Mucosa of rectum (tissue), 2 donors: ENCODE measurements at regions not wholly inside any gene's neighbourhood (a gene's known extent, or its start where the extent isn't known, plus 50 kb on each side); places are given as distances from the start of the nearest gene placed in this dataset.

ENCODE experiments used
- H3K27ac ChIP-seq, 2 donors: one replicate each; pipeline ENCODE4 v1.7.0; 2013; ENCODE audit warnings: inconsistent platforms in 2 of 2, low read depth in 2 of 2, low read length in 2 of 2
- H3K27me3 ChIP-seq, 2 donors: one replicate each; pipeline ENCODE4 v1.7.0; 2013; ENCODE audit warnings: low read length in 2 of 2; ENCODE audit not compliant: control insufficient read depth in 2 of 2, insufficient read depth in 2 of 2
- H3K36me3 ChIP-seq, 2 donors: one replicate each; pipeline ENCODE4 v1.7.0; 2013; ENCODE audit warnings: low read length in 2 of 2; ENCODE audit not compliant: control insufficient read depth in 2 of 2, insufficient read depth in 2 of 2
- H3K4me1 ChIP-seq, 2 donors: one replicate each; pipeline ENCODE4 v1.7.0; 2013; ENCODE audit warnings: low read length in 2 of 2, mild to moderate bottlenecking in 1 of 2; ENCODE audit not compliant: control insufficient read depth in 2 of 2, insufficient read depth in 2 of 2
- H3K4me3 ChIP-seq, 2 donors: one replicate each; pipeline ENCODE4 v1.7.0; 2013; ENCODE audit warnings: low read length in 2 of 2
- H3K9ac ChIP-seq, 2 donors: one replicate each; pipeline ENCODE4 v1.7.0; 2013; ENCODE audit warnings: low read length in 2 of 2, low read depth in 1 of 2, mild to moderate bottlenecking in 1 of 2
- H3K9me3 ChIP-seq, 2 donors: one replicate each; pipeline ENCODE4 v1.7.0; 2013; ENCODE audit warnings: low read length in 2 of 2; ENCODE audit not compliant: control insufficient read depth in 2 of 2
- donor health status: healthy.
- donor health status: Normal muscosa, but diverticular disease.

DNA sequence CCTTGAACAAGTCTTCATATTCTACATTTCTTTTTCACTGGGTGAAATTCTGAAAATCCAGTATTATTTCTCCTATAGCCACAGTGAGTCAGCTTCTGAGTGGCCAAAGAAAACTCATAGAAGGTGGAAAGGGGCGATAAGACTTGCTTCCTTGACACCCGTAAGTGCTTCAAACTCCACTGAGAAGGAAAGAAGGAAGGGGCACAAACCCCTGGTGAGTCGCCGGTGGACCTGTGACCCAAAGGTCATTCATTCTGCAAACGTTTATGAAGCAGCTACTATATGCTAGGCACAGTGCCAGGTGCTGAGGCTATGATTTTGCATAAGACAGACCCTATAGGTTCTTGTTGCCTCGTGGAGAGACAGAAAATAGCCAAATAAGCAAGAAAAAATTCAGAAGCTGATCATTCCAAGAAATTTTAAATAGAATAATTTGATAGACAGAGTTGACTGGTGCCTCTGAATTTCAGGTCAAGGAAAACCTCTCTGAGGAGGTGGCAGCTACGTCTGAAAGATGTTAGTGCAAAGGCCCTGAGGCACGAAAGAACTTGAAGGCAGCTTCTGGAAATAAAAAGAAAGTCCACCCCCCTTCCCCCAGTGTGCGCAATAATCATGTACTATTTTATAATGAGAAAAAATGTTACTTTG lies 118.2 kb downstream of the CD24 start:
- Histone ChIP-seq H3K9ac (no peak overlapping the region), H3K27me3 (no peaks in the 10 kb centered on the region), H3K4me3 (no peak overlapping the region), H3K9me3 (peaks cover 0 to 4% of the 10 kb centered on the region in 2 donors), H3K36me3 (no peaks in the 10 kb centered on the region), H3K4me1 (peaks cover 0 to 18% of the 10 kb centered on the region in 2 donors), H3K27ac (no peak overlapping the region)

DNA sequence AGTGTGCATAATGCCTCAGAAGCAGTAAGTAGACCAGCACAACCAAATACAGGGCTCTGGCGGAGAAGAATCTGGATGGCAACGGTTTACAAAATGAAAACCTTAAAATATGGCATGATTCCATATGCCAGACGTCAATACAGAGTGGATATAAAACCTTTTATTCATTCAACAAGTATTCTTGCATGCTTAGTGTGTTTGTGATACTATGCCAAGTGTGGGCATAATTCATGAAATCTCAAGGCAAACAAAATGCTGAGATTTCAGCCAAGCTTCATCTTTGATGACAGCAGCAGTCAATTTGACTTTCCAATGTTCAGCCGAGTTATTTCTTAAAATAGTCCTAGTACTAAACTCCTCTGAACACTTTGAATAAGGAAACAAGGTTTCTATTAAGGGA lies 119.4 kb downstream of the CD24 start:
- Histone ChIP-seq H3K27me3 (no peaks in the 10 kb centered on the region), H3K36me3 (no peaks in the 10 kb centered on the region), H3K9me3 (peaks cover 0 to 4% of the 10 kb centered on the region in 2 donors), H3K4me1 (peaks cover 0 to 18% of the 10 kb centered on the region in 2 donors), H3K4me3 (no peak overlapping the region), H3K27ac (no peak overlapping the region), H3K9ac (no peak overlapping the region)

DNA sequence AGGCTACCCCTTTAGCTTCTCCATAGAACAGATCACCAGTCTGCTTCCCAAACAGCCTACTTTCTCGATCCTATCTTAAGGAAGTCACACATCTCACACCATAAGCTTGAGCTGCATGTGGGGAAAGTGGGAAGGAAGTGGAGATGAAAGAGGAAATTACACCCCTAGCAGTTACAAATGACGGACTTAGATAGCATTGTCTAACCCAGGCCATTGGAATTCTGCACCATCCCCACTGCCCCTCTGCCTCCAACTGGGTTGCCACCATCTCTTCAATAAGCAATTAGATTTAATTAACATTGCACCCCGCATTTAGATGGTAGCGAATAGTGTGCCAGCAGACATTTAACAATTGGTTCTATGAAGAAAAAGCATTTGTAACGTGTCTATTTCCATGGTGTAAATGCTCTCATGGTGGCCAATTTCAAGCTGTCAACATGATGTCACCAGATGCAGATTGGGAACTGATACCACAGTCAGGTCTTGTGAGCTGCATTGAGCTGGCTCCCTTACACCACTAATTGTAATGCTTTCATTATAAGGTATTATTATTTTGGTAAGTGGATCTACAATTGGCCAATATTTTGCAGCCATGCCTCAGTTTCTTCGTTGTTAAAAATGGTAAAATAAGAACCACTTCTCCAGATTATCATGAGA lies 124.7 kb downstream of the CD24 start:
- Histone ChIP-seq H3K9me3 (peaks cover 0 to 4% of the 10 kb centered on the region in 2 donors), H3K36me3 (no peaks in the 10 kb centered on the region), H3K27ac (no peak overlapping the region), H3K27me3 (no peaks in the 10 kb centered on the region), H3K4me3 (no peak overlapping the region), H3K9ac (no peak overlapping the region), H3K4me1 (no peaks in the 10 kb centered on the region)

DNA sequence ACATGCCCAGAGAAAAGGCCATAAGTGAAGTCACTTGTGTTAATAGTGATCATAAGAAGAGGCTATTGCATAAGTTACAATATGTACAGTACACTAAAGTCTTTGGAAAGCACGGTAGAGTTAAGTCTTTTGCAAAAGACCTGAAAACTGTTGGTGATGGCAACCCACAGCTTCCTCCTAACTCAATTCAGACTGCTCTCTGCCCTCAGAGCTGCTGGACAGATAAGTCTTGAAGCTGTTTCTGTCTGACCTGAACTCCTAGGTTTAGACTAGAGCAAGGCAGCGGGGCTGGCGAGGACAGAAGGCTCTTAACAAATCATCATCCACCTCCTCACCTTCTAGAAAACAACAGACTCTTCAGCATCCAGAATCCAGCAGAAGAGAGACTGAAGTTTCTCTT lies 125.4 kb downstream of the CD24 start:
- no peaks in the 10 kb centered on the region for H3K27me3 ChIP-seq

DNA sequence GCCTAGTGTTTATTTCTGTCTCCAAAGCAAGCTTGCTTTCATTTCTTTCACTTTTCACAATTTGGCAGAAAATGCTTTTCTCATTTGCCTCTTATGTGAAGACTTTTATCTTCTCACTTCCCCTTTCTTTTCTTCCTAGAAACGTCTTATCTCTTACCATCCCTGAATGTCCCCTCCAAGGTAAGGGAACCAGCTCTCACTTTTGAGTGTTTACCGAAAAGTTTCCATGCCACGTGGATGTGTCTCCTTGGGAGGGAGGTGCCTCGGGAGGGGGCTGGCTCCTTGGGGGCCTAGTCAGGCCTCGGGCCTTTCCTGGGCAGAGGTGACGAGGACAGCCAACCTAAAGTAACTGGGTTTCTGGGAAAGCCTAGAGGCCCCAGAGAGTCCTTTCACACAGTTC lies 127.4 kb downstream of the CD24 start:
- Histone ChIP-seq H3K27ac (no peak overlapping the region), H3K4me3 (no peak overlapping the region), H3K9me3 (peaks cover 0 to 3% of the 10 kb centered on the region in 2 donors)

More for the DNA sequence above, 125.4 kb downstream of the CD24 start:
- no peak overlapping the region for H3K27ac ChIP-seq
- peaks cover 0 to 4% of the 10 kb centered on the region in 2 donors for H3K9me3 ChIP-seq
- H3K36me3 ChIP-seq, result no peaks in the 10 kb centered on the region
- no peak overlapping the region for H3K9ac ChIP-seq
- no peaks in the 10 kb centered on the region for H3K4me1 ChIP-seq
- H3K4me3 ChIP-seq, result no peak overlapping the region

DNA sequence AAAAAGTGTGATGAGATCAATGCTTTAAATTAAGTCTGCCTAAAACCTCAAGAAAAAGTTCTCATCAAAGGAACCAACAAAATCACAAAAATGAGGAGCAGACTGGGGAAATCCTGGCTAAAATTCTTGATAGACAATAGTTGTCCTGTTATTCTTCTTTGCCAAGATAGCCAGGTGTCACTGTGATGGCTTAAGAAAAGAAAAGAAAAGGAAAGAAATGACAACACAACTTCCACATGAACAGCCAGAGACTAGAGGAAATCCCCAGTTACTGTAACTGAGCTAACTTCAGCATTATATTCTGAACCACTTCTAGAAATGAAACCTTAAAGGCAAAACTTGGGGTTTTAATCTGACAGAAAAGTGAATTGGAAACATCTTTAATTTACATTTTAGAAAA lies 129.6 kb downstream of the CD24 start:
- Histone ChIP-seq H3K9ac (no peak overlapping the region), H3K9me3 (no peaks in the 10 kb centered on the region), H3K4me3 (no peak overlapping the region), H3K27me3 (no peaks in the 10 kb centered on the region), H3K27ac (no peak overlapping the region), H3K4me1 (no peaks in the 10 kb centered on the region), H3K36me3 (no peaks in the 10 kb centered on the region)

More for the DNA sequence above, 127.4 kb downstream of the CD24 start:
- Histone ChIP-seq H3K4me1 (no peaks in the 10 kb centered on the region), H3K36me3 (no peaks in the 10 kb centered on the region), H3K27me3 (no peaks in the 10 kb centered on the region), H3K9ac (no peak overlapping the region)

DNA sequence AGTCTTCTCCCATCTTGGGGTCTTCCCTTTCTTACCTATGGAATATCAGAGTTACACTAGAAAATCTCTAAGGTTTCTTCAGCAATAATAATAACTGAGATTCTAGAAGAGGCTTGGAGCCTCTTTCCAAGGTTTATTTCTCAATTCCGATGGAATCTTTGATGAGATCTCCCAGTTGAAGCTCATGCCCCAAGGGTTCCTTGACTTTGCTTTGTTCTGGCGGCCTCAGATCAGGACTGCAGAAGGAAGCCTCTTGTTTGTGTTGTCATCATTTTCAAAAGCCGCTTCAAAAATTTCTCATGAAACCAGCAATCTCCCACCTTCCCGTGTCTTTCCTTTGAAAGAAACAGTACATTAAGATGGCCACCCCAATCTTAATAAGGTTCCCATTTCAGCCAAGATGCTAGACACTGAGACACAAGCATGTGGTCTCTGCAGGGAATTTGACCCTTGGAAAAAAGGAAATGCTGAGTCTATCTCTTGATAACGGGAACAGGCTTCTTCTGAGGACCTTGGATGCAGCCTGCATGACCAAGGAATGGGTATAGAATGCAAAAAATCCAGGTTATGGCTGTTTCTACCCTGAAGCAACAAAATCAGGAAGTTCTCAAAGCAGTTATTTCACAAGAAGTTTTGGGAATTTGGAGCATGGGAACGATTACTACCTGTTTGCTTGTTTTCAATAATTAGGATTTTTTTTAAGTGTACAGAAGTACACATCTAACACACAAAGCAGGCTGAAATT lies 141.6 kb downstream of the CD24 start:
- Histone ChIP-seq H3K9ac (no peak overlapping the region), H3K27me3 (no peaks in the 10 kb centered on the region), H3K36me3 (no peaks in the 10 kb centered on the region), H3K4me1 (no peaks in the 10 kb centered on the region), H3K9me3 (no peaks in the 10 kb centered on the region), H3K4me3 (no peak overlapping the region), H3K27ac (no peak overlapping the region)

DNA sequence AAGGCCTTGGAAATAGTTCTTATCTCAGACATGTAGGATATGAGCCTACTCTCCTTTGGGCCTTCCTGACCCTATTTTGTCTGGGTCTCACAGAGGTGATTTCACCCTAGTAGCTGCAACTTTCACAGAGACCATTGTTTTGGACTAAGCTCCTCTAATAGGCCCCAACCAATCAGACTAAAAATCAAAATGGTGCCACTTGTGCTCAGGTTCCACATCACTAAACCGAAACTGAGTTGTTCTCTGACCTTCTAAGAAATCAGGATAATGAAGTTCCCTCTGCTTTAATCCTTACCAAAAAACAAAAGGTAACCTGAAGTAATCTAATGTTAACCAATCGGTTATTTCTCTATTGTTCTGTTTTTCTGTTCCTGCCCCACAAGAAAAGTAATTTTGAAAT lies 143.6 kb downstream of the CD24 start:
- Histone ChIP-seq H3K27ac (no peak overlapping the region), H3K36me3 (no peaks in the 10 kb centered on the region), H3K9me3 (no peaks in the 10 kb centered on the region), H3K27me3 (no peaks in the 10 kb centered on the region), H3K9ac (no peak overlapping the region), H3K4me3 (no peak overlapping the region), H3K4me1 (no peaks in the 10 kb centered on the region)

DNA sequence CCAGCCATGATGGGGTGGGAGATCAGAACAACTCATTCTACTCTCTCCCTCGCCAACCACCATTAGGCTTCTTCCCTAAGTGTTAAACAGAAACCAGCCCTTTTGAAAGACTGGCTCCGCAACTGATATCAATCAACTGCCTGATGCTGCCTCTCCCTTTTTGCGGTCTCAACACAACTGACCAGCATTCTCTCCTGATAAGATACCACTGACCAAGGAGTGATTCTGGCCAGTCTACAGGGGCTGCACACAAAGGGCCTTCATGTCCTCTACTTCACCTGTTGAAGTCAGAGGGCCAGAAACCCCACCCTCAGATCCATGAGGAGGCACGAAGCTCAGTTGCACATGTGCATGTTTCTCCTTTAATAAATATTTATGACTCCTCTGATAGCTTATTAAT lies 145.1 kb downstream of the CD24 start:
- no peaks in the 10 kb centered on the region for H3K36me3 ChIP-seq
- H3K27ac ChIP-seq, result no peak overlapping the region
- H3K4me1 ChIP-seq, result no peaks in the 10 kb centered on the region
- no peaks in the 10 kb centered on the region for H3K27me3 ChIP-seq
- H3K4me3 ChIP-seq, result no peak overlapping the region
- no peak overlapping the region for H3K9ac ChIP-seq
- H3K9me3 ChIP-seq, result no peaks in the 10 kb centered on the region

DNA sequence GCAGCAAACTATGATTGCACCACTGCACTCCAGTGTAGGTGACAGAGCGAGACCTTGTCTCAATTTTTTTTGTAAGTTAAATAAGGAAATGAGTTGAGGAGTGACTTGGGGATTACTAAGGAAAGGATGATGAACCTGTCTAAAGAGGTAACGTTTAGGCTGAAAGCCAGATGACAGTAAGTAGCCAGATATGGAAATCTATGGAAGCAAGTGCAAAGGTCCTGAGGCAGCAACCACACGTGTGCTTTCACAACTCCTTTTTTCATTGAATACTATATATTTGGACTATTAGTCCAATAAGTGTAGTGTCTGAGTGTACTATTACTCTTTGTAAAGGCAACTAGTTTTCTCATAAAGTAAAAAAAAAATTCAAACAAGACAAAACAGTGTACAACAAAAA lies 147.4 kb downstream of the CD24 start:
- H3K9me3 ChIP-seq, result no peaks in the 10 kb centered on the region
- H3K4me1 ChIP-seq, result peaks cover 4 to 5% of the 10 kb centered on the region in 2 donors
- no peak overlapping the region for H3K9ac ChIP-seq
- no peaks in the 10 kb centered on the region for H3K27me3 ChIP-seq
- H3K4me3 ChIP-seq, result no peak overlapping the region
- no peaks in the 10 kb centered on the region for H3K36me3 ChIP-seq
- H3K27ac ChIP-seq, result no peak overlapping the region
